Stimulated activated CD8-positive, alpha-beta memory T cell treated with anti-CD3 and anti-CD28 coated beads, Interleukin-4, amount 100 ng/mL, for 48 hours (primary cell): ENCODE measurements at regions not wholly inside any gene's neighbourhood (a gene's known extent, or its start where the extent isn't known, plus 50 kb on each side); places are given as distances from the start of the nearest gene placed in this dataset.
"Not testable (repeated sequence)": the region's sequence is repeated elsewhere in the genome, so short reads cannot be mapped to it uniquely, and the experiment has no call there.

ENCODE experiments used
- DNase-seq: peaks from one replicate; pipeline ENCODE4 v3.0.0-alpha.2; 2020

DNA sequence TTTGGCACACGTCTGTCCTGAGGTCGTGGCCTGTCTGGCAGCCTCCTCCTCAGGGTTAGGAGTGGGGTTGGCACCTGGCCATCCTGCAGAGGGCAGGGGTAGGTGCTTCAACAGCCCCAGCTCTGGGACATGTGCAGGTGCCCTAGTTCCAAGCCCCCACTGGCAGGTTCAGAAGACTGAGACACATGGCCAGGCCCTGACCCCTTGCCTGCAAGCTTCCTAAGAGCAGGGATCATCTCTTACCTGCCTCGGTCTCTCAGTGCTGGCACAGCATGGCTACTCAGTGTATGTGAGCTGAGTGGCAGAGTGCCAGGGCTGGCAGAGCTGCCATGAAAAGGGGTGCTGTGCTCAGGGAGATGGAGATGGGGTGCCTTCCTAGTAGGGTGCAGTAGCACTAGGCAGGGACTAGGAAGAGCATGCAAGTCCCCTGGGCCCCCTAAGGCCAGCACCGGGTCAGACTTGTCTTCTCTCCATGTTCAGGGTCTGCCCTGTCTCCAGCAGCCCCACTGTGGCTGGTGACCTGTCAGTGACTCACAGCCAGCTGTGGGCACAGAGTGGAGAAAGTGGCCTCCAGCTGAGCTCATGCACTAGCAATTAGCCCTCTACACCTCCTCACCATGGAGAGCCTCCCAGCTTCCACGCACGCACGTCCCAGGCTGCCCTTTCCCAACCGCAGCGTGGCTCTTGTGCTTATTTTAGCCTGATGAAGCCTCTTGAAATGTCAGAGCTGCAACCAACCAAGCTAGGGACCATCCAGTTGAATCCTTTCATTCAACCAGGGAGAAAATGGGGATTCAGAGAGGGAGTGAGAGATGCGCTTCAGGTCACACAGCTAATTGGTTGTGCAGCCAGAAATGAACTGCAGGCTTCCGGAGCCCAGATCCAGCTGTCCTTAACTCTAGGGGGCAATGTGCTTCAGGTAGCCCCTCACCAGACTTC is 116.6 kb downstream of the MRPL14 start:
- DNase-seq: peak; percentile 41

DNA sequence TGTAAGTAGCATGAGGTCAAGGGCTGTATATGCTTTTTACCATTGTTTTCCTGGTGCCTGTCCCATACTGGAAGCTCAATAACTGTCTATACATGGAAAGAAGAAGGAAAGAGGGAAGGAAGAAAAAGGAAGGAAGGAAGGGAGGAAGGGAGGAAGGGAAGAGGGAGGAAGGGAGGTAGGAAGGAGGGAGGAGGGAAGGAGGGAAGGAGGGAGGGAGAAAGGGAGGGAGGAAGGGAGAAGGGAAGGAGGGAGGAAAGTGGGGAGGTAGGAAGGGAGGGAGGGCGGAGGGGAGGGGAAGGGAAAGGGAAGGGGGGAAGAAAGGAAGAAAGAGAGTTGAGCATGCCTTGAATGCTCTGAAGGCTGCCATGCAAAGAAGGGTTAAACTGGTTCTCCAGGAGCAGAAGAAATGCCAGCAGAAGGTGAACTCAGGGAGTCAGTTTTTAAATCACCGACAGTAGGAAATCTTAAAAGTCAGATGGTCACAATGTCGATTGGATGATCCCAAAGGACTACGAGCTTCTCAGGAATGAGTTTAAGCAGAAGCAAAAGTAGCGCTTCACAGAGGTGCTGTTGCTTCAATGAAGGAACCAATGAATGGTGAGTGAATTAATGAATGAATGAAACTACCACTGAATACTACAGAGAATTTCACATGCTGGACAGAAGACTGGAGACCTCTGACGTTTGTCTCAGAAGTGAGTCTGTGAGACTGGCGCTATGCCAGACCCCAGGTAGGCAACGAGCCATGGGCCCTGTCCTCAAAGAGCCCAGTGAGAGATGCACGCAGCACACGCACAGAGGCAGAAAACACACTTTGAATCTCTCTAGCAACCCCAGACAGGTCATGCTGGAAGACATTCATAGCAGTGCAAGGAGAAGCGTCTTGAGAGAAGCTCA is 117.6 kb downstream of the MRPL14 start:
- no peak for DNase-seq

DNA sequence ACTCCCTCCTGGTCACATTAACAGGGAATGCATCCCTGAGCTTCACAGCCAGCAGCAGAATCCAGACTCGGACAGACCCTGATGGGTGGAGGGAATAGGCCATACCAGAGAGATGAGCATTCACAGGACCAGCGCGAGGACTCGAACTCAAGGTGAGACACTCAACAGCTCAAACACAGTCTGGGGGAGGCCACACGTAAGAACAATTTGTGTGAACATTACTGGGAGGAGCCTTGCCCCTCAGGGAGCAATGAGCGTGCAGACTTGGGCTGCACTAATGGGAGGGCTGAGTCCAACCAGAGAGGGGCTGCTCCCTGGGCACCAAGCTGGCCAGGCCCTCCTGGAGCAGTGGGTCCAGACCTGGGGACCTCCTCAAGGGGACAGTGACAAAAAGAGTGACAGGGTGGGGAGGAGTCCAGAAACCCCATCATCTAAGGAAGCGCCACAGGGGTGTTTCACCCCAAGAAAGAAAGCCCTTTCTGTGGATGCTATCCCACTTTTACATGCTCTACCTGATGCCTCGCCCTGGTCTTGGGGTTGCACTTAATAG is 118.4 kb downstream of the MRPL14 start:
- no peak for DNase-seq

DNA sequence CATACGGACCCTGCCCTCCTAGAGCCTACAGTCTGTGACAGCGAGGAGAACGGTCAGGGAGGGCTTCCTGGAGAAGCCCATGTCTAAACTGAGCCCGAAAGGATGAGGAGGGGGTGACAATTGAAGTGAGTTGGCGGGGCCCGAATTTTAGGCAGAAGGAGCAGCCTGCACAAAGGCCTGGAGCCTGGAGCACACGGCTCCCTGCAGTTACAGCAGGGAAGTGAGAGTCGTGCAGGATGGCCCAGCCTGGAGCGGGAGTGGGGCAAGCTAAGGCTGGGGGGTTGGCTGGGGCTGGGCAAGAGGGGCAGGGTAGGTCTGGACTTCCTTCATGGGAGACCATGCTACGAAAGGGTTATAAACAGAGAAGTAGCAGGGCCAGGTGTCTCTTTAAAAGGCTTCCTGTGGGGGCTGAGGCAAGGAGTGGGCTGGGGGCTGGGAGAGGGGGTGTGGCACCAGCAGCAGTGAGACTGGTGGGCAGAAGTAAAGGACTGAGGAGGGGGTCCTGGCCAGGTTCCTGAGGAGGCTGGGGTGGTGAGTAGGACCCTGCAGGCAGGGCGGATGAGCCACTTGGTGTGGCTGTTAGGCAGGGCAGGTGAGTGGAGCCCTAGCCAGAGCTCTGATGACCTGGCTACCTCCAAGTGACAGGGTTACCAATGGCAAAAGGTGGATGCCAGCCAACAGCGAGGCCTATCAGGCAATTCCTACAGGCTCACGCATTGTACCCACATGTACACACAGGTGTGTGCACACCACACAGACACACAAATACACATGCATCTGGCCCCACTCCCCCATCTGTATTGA is 119.2 kb downstream of the MRPL14 start:
- DNase-seq: no peak

DNA sequence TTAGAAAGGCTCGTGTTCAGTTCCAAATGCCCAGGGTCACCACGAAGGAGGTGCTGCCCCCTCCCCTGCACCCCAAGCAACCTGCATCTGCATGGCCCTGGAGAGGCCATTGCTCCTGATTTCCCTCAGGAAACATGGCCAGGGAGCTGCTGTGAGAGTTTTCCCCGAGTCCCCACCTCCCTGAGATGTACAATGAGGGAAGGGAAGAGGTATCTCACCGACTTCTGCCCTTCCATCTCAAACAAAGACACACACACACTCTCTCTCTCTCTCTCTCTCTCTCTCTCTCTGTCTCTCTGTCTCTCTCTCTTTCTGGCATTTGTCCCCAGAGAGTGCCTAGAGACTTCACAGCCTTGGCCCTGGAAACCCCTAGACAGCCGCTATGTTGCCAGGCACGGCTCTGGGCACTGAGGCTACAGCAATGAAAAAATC is 120.4 kb downstream of the MRPL14 start:
- no peak for DNase-seq

DNA sequence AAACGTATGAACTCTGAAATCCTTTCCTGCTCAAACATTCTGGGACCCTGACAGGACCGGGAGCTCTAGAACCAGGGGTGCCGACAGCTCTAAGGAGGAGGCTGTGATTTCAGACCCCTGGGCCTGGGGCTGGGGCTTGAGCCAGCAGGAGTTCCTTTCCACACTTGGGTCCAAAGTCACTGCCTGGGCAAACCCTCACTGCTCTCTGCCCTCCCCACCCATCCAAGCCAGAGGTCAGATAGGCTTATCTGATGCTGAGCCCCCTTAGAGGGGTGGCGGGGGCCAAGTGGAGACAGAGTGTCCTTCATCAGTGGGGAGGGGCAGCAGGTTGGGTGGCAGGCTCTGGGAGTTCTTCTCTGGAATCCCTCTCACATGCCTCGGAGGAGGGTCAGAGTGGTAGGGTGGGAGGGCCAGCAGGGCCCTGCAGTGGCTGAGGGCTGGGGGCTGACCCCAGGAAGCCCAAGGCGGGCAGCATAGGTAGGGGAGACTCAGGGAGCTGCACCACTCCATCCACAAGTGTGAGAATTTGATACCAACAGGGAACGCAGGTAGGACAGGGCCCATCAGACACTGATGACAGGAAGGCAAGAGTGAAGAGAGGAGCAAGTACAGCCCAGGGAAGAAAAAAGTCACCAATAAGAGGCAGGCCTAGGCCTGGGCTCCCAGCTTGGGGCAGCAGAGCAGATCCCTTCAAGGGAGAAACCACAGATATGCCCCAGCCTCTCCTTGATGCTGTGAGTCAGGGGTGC is 121.0 kb downstream of the MRPL14 start:
- DNase-seq: no peak

DNA sequence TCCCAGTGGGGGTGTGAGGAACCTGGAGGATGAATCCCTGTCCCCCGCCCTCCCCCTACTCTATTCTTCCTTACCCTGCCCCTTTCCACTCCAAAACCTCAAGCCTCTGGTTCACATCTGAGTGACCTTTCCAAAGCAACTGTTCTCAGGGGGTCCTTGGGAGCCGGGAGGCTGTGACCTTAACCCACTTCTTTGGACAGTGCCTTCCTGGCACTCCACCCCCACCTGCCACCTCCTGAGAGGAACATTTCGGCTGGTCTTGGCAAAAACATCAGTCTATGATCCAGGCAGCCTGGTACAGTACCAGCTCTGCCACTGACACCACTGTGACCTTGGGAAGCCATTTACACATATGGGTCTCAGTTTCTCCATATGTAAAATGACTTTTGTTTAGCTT is 121.7 kb downstream of the MRPL14 start:
- DNase-seq: no peak

DNA sequence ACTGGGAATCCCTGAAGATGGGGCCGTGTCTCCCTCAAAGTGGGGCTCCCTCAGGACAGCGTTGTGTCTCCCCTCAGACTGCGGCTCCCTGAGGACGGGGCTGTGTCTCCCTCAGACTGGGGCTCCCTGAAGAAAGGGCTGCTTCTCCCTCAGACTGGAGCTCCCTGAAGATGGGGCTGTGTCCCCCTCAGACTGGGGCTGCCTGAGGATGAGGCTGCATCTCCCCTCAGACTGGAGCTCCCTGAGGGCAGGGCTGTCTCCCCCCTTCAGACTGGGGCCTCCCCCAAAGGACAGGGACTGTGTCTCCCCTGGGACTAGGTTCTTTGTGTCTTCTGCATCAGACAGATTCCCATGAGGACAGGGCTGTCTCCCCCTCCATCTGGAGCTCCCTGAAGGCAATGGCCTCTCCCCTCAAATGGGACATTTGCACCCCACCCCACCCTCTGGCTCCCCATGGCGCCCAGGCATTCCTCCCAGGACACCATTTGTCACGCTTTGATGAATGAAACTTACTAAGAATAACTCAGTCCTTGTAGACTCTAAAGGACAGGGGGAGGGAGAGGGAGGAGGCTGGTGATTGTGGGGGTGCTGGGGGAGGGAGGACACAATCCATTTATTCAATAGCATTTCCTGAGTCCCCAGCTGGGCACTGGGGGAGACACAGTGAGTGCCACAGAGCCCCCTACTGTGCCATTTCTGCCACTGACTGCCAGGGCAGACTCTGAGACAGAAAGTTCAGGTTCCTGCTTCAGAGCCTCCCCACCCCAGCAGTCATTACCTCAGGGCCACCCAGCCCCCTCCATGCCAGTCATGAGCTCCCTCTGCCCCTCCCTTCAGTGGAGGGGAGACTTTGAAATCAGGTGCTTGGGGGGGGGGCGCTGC is 122.4 kb downstream of the MRPL14 start:
- peak; percentile 38 for DNase-seq

DNA sequence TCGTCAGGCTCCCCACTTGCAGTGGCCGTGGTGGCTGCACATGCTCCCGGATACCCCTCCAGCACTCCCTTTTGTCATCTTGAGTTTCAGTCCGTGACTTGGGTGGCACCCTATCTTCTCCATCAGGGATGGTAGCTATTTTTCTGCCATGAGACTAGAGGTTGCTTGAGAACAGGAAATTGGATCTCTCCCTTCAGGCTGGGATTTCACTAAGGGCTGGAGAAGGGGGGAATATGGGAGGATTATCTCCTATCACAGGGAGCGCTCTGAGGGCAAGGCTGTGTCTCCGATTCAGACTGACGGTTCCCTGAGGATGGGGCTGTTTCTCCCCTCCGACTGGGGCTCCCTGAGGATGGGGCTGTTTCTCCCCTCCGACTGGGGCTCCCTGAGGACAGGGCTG is 123.1 kb downstream of the MRPL14 start:
- no peak for DNase-seq

DNA sequence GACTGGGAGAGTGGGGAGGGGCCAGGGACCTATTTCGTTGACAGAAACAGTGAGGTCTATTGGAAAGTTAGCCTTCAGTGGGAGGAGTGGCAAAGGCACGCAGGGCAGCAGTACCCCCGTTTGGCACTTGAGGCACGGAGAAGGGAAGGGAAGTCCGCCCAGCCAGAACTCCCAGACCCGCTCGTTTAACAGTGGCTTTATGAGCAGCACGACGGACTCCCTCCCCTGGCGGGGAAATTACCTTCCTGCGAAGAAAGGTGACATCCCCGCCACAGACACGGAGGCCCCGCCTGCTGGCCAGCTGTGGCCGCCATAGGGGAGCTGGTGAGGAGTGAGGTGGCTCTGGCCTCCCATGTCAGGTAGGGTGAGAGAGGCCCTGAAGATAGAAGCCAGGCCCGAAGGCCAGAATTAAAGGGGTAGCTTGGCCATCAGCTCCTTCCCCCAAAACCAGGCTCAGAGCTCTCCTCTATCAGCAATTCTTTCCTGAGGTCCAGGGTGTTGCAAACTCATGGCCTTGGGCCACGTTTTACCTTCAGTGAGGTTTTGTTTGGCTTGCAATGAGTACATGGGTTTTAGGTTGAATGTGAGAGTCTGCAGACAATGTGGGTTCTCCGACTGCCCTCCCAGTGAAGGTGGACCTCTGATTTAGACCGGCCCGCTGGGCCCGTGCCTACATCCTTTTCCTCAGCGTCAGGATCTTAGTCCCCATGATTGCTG is 123.7 kb downstream of the MRPL14 start:
- peak; percentile 34 for DNase-seq

DNA sequence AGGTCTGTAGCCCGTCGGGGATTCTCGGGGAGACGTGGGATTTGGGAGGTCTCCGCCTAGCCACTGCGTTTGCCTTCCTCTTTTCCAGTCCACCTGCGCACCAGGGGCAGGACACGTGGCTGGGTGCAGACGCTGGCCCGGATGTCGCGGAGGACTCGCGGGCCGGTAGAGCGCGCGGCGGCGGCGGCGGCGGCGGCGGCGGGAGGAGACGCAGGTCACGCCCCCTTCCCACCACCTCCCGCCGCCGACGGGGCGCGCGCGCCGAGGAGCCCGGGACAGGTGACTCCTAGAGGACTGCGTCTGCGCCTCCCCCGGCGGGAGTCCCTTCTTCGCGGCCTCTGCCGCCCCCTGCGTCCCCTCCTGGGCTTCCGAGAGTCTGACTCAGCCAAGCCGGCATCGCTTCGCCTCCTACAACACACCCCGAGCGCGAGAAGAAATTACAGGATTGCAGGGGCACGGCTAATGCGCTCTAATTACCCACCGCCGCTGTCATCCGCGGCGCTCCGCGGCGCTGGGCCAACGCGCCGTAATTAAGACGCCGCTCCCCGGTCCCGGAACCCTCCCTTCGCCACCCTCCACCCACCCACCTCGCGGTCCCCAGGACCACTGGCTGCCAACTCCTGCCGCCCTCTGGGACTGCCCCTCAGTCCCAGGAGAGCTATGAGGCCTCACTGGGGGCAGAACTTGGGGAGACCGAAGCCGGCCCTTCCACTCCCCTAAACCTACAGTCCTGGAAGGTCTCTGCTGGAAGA is 124.5 kb downstream of the MRPL14 start:
- DNase-seq: peak; percentile 77

DNA sequence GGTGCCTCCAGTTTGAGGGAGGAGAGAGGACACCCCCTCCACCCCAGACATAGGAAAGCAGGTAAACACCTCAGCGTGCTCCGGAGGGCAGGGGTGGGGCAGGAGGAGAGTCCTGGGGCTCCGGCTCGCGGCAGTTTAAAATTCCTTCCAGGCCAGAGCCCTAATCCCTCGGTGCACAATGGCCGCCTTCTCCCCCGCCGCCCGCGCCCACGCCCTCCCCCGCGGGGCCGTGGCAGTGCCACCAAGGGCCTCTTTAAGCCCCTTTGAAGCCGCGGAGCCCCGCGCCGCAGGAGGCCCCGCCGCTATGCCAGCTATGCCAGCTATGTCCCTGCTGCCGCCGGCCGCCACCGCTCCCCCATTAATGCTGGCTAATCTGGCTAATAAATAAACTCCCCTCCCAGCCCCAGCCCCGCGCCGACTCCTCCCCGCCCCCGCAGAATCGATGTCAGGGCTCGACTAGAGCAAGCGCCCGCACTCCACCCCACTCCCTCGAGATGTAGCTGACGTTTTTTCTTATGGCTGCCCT is 125.1 kb downstream of the MRPL14 start:
- no peak for DNase-seq

DNA sequence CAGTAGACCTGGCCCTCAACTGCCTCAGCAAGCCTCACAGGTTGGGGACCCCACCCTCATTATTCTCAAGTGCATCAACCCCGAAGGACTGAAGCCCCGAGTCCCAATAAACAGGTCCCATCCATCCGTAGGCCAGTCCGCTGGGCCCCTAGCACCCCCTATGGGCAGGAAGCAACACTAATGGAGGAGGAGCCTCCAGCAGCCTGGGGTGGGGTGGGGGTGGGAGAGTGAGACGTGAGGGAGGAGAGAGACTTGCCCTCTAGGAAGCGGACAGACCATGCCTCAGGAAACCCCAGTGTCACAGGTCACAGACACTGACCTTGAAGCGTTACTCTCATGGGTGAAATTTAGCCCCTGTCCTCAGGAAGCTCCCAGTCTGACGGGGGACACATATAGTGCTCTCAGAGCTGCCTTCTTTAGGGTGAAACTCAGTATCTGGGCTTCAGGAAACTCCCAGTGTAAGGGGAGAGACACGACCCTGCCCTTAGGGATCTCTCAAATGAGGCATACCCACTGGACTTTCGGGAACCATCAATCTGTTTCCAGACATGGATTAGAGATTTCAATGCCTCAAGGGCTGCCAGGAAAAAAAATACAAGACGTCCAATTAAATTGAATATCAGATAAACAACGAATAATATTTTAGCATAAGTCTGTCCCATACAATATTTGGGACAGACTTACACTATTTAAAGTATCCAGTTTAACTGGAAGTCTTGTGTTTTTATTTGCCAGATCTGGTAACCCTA is 125.8 kb downstream of the MRPL14 start:
- peak; percentile 51 for DNase-seq

DNA sequence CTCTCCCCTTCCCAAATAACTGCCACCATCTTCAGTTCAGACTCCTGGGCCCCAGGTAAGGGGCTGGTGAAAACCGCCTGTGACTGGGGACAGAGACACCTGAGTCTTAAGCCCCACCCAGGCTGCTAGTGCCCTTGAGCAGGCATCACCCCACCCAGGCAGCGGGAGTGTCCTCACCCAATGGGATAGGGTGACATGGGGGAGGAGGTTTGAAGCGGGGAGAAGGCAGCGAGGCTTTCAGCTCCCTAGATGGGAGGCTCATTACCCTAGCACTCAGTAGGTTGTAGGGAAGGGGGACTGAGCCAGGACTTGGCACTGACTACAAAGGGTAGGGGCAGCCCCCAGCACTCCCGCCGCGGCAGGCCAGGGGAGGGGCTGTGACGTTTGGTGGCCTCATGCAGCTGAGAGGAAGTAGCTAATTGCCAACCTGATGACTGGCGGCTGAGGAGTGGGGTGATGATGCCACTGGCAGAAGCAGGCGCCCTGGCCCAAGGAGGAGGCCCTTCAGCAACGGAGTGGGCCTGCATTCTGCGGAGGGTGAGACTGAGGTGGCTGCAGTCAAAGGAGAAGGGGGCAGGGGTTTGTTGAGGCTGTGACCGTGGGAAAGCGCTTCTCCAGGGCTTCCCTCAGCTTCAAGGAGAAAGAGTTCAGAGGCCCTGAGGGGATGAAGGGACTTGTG is 126.9 kb downstream of the MRPL14 start:
- peak; percentile 70 for DNase-seq

DNA sequence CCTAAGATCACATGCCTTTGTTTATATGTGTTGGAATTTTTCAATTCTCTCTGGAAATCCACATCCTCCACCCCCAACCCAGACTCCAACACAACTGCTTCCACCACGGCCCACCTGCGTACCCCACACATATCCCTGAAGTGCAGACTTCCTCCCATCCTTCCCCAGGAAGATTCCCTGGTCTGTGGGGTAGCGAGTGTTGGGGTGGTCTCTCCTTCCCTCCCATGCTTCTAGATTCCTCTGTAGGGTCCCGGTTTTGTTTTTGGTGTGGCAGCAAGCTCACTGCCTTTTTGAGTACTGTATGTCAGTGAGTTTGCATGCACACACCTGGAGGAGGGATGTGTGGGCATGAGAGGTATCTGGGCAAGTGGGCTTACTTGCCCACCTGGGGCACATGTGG is 127.6 kb downstream of the MRPL14 start:
- DNase-seq: no peak

DNA sequence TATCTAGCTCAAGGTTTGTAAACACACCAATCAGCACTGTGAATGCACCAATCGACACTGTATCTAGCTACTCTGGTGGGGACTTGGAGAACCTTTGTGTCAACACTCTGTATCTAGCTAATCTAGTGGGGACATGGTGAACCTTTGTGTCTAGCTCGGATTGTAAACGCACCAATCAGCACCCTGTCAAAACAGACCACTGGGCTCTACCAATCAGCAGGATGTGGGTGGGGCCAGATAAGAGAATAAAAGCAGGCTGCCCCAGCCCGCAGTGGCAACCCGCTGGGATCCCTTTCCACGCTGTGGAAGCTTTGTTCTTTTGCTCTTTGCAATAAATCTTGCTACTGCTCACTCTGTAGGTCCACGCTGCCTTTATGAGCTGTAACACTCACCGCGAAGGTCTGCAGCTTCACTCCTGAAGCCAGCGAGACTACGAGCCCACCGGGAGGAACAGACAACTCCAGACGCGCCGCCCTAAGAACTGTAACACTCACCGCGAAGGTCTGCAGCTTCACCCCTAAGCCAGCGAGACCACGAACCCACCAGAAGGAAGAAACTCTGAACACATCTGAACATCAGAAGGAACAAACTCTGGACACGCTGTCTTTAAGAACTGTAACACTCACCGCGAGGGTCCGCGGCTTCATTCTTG is 128.5 kb downstream of the MRPL14 start:
- not testable (repeated sequence) for DNase-seq

DNA sequence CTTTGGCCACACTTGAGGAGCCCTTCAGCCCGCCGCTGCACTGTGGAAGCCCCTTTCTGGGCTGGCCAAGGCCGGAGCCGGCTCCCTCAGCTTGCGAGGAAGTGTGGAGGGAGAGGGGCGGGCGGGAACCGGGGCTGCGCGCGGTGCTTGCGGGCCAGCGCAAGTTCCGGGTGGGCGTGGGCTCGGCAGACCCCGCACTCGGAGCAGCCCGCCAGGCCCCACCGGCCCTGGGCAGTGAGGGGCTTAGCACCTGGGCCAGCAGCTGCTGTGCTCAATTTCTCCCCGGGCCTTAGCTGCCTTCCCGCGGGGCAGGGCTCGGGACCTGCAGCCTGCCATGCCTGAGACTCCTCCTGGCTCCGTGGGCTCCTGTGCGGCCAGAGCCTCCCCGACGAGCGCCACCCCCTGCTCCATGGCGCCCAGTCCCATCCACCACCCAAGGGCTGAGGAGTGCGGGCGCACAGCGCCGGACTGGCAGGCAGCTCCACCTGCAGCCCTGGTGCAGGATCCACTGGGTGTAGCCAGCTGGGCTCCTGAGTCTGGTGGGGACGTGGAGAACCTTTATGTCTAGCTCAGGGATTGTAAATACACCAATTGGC is 129.2 kb downstream of the MRPL14 start:
- DNase-seq: not testable (repeated sequence)
